ENCODE measurements at regions not wholly inside any gene's neighbourhood (a gene's known extent, or its start where the extent isn't known, plus 50 kb on each side); places are given as distances from the start of the nearest gene placed in this dataset.

- no peak for TF ChIP-seq CTCF (IDR thresholded peaks at IDR 0.05)
- no peak for TF ChIP-seq POLR2A (IDR thresholded peaks at IDR 0.05)
Observed at GRCh38 chr1:5611431-5611830, 380.8 kb downstream of the NPHP4 start.

All from heart left ventricle (tissue), 13 donors.